Mesodermal cell (in vitro differentiated cells): ENCODE measurements at regions not wholly inside any gene's neighbourhood (a gene's known extent, or its start where the extent isn't known, plus 50 kb on each side); places are given as distances from the start of the nearest gene placed in this dataset.

Experiments
- H3K27ac ChIP-seq: 2 replicates; pipeline ENCODE4 v1.7.0; 2013; ENCODE audit warnings: mild to moderate bottlenecking, low read depth, low read length, moderate library complexity; ENCODE audit not compliant: severe bottlenecking
- H3K36me3 ChIP-seq: 2 replicates; pipeline ENCODE4 v1.7.1; 2013; ENCODE audit warnings: mild to moderate bottlenecking, low read length, moderate library complexity; ENCODE audit not compliant: control insufficient read depth, insufficient read depth
- H3K4me1 ChIP-seq: one replicate; pipeline ENCODE4 v1.7.1; 2013; ENCODE audit warnings: mild to moderate bottlenecking, low read length; ENCODE audit not compliant: insufficient read depth, control insufficient read depth, poor library complexity, severe bottlenecking
- H3K4me3 ChIP-seq: 2 replicates; pipeline ENCODE4 v1.7.0; 2013; ENCODE audit warnings: low read length, control low read depth, mild to moderate bottlenecking; ENCODE audit not compliant: insufficient read depth, poor library complexity, severe bottlenecking; ENCODE audit errors: extremely low read depth
- H3K9me3 ChIP-seq: 2 replicates; pipeline ENCODE4 v1.7.1; 2013; ENCODE audit warnings: mild to moderate bottlenecking, low read length, moderate library complexity; ENCODE audit not compliant: control insufficient read depth
- WGBS, 2 experiments: methylation state at CpG; one replicate each; pipeline ENCODE4 v1.1.5; 2013; ENCODE audit warnings: missing lambda C conversion rate in 2 of 2; ENCODE audit not compliant: insufficient coverage in 2 of 2; 5-methylcytosine and 5-hydroxymethylcytosine counted together

- no peak overlapping the region for H3K27ac ChIP-seq
- no CpG with 5 or more reads among the region's 1 CpG for WGBS, 2 experiments
These were observed 220.8 kb upstream of the PLET1 start for GRCh38 chr11:112481431-112481830.

GRCh38 chr11:112481893-112482292, 221.2 kb upstream of the PLET1 start:
- Histone ChIP-seq H3K36me3 (no peaks in the 10 kb centered on the region), H3K27ac (no peak overlapping the region), H3K9me3 (no peaks in the 10 kb centered on the region), H3K4me1 (no peaks in the 10 kb centered on the region), H3K4me3 (no peak overlapping the region)
- WGBS, 2 experiments: 72 to 85% methylated on average over 2 of the region's 3 CpGs

More at GRCh38 chr11:112481431-112481830, 220.8 kb upstream of the PLET1 start:
- Histone ChIP-seq H3K36me3 (no peaks in the 10 kb centered on the region), H3K9me3 (no peaks in the 10 kb centered on the region), H3K4me3 (no peak overlapping the region), H3K4me1 (no peaks in the 10 kb centered on the region)

- no peaks in the 10 kb centered on the region for H3K9me3 ChIP-seq
- H3K4me1 ChIP-seq: no peaks in the 10 kb centered on the region
- H3K36me3 ChIP-seq: no peaks in the 10 kb centered on the region
- no peak overlapping the region for H3K4me3 ChIP-seq
- 61 to 76% methylated on average over 2 of the region's 2 CpGs for WGBS, 2 experiments
- H3K27ac ChIP-seq: no peak overlapping the region
These were observed 224.6 kb upstream of the PLET1 start for GRCh38 chr11:112485280-112485679.

- Histone ChIP-seq H3K4me1 (no peaks in the 10 kb centered on the region), H3K4me3 (no peak overlapping the region), H3K27ac (no peak overlapping the region), H3K9me3 (no peaks in the 10 kb centered on the region), H3K36me3 (no peaks in the 10 kb centered on the region)
- WGBS, 2 experiments: 80 to 100% methylated on average over 1 of the region's 1 CpG
These were observed 237.2 kb upstream of the PLET1 start for GRCh38 chr11:112497826-112498225.

- Histone ChIP-seq H3K4me1 (peaks cover 3% of the 10 kb centered on the region), H3K36me3 (no peaks in the 10 kb centered on the region)
- WGBS, 2 experiments: 90 to 97% methylated on average over 2 to 3 of the region's 5 CpGs
These were observed 238.0 kb upstream of the PLET1 start for GRCh38 chr11:112498701-112499100.

GRCh38 chr11:112499153-112499880, 238.7 kb upstream of the PLET1 start:
- no peak overlapping the region for H3K4me3 ChIP-seq
- H3K27ac ChIP-seq: no peak overlapping the region
- no peaks in the 10 kb centered on the region for H3K9me3 ChIP-seq
- peaks cover 6% of the 10 kb centered on the region for H3K4me1 ChIP-seq
- no peaks in the 10 kb centered on the region for H3K36me3 ChIP-seq
- 82 to 87% methylated on average over 18 to 19 of the region's 20 CpGs for WGBS, 2 experiments

More at GRCh38 chr11:112498701-112499100, 238.0 kb upstream of the PLET1 start:
- Histone ChIP-seq H3K27ac (no peak overlapping the region), H3K4me3 (no peak overlapping the region), H3K9me3 (no peaks in the 10 kb centered on the region)

- peaks cover 6% of the 10 kb centered on the region for H3K4me1 ChIP-seq
- no peak overlapping the region for H3K27ac ChIP-seq
- H3K36me3 ChIP-seq: no peaks in the 10 kb centered on the region
- no peak overlapping the region for H3K4me3 ChIP-seq
- WGBS, 2 experiments: 90 to 99% methylated on average over 9 of the region's 10 CpGs
- no peaks in the 10 kb centered on the region for H3K9me3 ChIP-seq
These were observed 239.2 kb upstream of the PLET1 start for GRCh38 chr11:112499881-112500204.

- 60 to 81% methylated on average over 1 to 3 of the region's 5 CpGs for WGBS, 2 experiments
- Histone ChIP-seq H3K4me3 (no peak overlapping the region), H3K9me3 (no peaks in the 10 kb centered on the region), H3K4me1 (peaks cover 6% of the 10 kb centered on the region), H3K27ac (no peak overlapping the region), H3K36me3 (no peaks in the 10 kb centered on the region)
These were observed 242.8 kb upstream of the PLET1 start for GRCh38 chr11:112503410-112503809.

GRCh38 chr11:112504056-112504455, 243.4 kb upstream of the PLET1 start:
- Histone ChIP-seq H3K36me3 (no peaks in the 10 kb centered on the region), H3K4me3 (no peak overlapping the region), H3K4me1 (peaks cover 6% of the 10 kb centered on the region), H3K9me3 (no peaks in the 10 kb centered on the region), H3K27ac (no peak overlapping the region)
- WGBS, 2 experiments: 80 to 100% methylated on average over 1 of the region's 1 CpG

- Histone ChIP-seq H3K4me1 (peaks cover 6% of the 10 kb centered on the region), H3K9me3 (no peaks in the 10 kb centered on the region), H3K4me3 (no peak overlapping the region), H3K27ac (no peak overlapping the region), H3K36me3 (no peaks in the 10 kb centered on the region)
- no CpG with 5 or more reads among the region's 1 CpG for WGBS, 2 experiments
These were observed 246.2 kb upstream of the PLET1 start for GRCh38 chr11:112506852-112507251.

GRCh38 chr11:112507281-112507680, 246.6 kb upstream of the PLET1 start:
- H3K4me1 ChIP-seq: peaks cover 6% of the 10 kb centered on the region
- H3K9me3 ChIP-seq: no peaks in the 10 kb centered on the region
- WGBS, 2 experiments: 60 to 100% methylated on average over 1 of the region's 2 CpGs
- H3K27ac ChIP-seq: no peak overlapping the region
- no peaks in the 10 kb centered on the region for H3K36me3 ChIP-seq
- no peak overlapping the region for H3K4me3 ChIP-seq
